ENCODE measurements at regions not wholly inside any gene's neighbourhood (a gene's known extent, or its start where the extent isn't known, plus 50 kb on each side); places are given as distances from the start of the nearest gene placed in this dataset.

DNA sequence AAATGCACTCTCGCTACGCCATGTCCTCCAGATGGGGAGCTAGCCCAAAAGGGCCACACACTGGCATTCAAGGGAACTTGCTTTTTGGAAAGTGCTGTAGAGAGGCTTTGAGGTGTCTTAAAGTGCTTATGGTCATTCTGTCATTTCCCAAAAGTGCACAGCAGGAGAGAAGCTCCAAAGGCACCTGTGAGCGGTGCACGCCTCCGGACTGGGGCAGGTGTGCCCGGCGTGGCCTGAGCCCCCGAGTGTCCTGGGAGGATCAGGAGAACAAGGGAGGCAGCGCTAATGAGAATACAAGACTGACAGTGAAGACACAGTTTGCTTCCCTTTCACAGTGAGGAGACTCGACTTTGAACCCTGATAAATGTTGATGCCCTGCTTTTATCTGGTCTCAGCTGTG is 419.0 kb upstream of the MKI67 start:
- H2BK5ac ChIP-seq (ENCODE audit: low read length), result no peak overlapping the region
- H3K27me3 ChIP-seq (ENCODE audit: control insufficient read depth in 3 of 3, insufficient read depth in 3 of 3, low read depth in 1 of 3, low read length in 3 of 3), result peaks cover 0 to 27% (median 2%) of the 10 kb centered on the region in 3 experiments
- no peak overlapping the region for H3K18ac ChIP-seq (ENCODE audit: low read length)
- no peak overlapping the region for H2AK5ac ChIP-seq (ENCODE audit: low read depth, low read length)
- no peak for DNase-seq (ENCODE audit: low spot score)
- no peak overlapping the region for H3K4me3 ChIP-seq (ENCODE audit: low read length in 2 of 2)
- no peak overlapping the region for H3K14ac ChIP-seq (ENCODE audit: low read length)
- no peak overlapping the region for H3K4me2 ChIP-seq (ENCODE audit: insufficient read depth, low read length, poor library complexity, severe bottlenecking)
- H4K91ac ChIP-seq (ENCODE audit: low read depth, low read length, poor library complexity), result no peak overlapping the region
- no peak overlapping the region for H3K4ac ChIP-seq (ENCODE audit: low read length)
- no CpG with 5 or more reads among the region's 10 CpGs for whole genome bisulfite sequencing, 2 donors (ENCODE audit: extremely low coverage in 2 of 2, insufficient read length in 2 of 2, insufficient replicate concordance in 1 of 2)
- H2BK15ac ChIP-seq (ENCODE audit: low read length), result no peak overlapping the region
- no peak overlapping the region for H2AFZ ChIP-seq (ENCODE audit: low read length)
- H3K79me1 ChIP-seq (ENCODE audit: low read depth, low read length), result no peaks in the 10 kb centered on the region
- H3K9me3 ChIP-seq (replicated peaks in 1 of 2; ENCODE audit: control insufficient read depth in 2 of 2, insufficient read depth in 1 of 2, low read depth in 1 of 2, low read length in 2 of 2), result no peaks in the 10 kb centered on the region
- H2BK120ac ChIP-seq (ENCODE audit: low read depth, low read length), result no peak overlapping the region
- H3K36me3 ChIP-seq (replicated peaks in 1 of 2; ENCODE audit: control insufficient read depth in 2 of 2, insufficient read depth in 2 of 2, low read length in 2 of 2), result no peaks in the 10 kb centered on the region
- H4K8ac ChIP-seq (ENCODE audit: low read depth, low read length), result no peak overlapping the region
- no peak overlapping the region for H3K9ac ChIP-seq (ENCODE audit: low read depth, low read length, poor library complexity)
- H2BK12ac ChIP-seq (ENCODE audit: low read length), result no peak overlapping the region
- no peak overlapping the region for H3K27ac ChIP-seq (replicated peaks; ENCODE audit: low read length)
- H3K23ac ChIP-seq (ENCODE audit: low read depth, low read length, poor library complexity), result no peak overlapping the region
- H3K4me1 ChIP-seq (ENCODE audit: control insufficient read depth in 2 of 2, insufficient read depth in 1 of 2, low read depth in 1 of 2, low read length in 2 of 2), result peaks cover 0 to 2% of the 10 kb centered on the region in 2 donors

GRCh38 chr10:128546651-128547165 is 420.5 kb upstream of the MKI67 start:
- no peak overlapping the region for H2BK120ac ChIP-seq (ENCODE audit: low read depth, low read length)
- H3K4me2 ChIP-seq (ENCODE audit: insufficient read depth, low read length, poor library complexity, severe bottlenecking), result no peak overlapping the region

GRCh38 chr10:128549101-128549608 is 422.9 kb upstream of the MKI67 start:
- WGBS, 2 donors (ENCODE audit: extremely low coverage in 2 of 2, insufficient read length in 2 of 2, insufficient replicate concordance in 1 of 2), result no CpG with 5 or more reads among the region's 6 CpGs
- no peak overlapping the region for H2AK5ac ChIP-seq (ENCODE audit: low read depth, low read length)
- DNase-seq (ENCODE audit: low spot score), result no peak

More at GRCh38 chr10:128546651-128547165, 420.5 kb upstream of the MKI67 start:
- H3K27ac ChIP-seq (replicated peaks; ENCODE audit: low read length), result no peak overlapping the region
- no peak overlapping the region for H2AFZ ChIP-seq (ENCODE audit: low read length)
- no peak overlapping the region for H2BK15ac ChIP-seq (ENCODE audit: low read length)
- H3K36me3 ChIP-seq (replicated peaks in 1 of 2; ENCODE audit: control insufficient read depth in 2 of 2, insufficient read depth in 2 of 2, low read length in 2 of 2), result no peaks in the 10 kb centered on the region
- no peaks in the 10 kb centered on the region for H3K9me3 ChIP-seq (replicated peaks in 1 of 2; ENCODE audit: control insufficient read depth in 2 of 2, insufficient read depth in 1 of 2, low read depth in 1 of 2, low read length in 2 of 2)
- no peak overlapping the region for H3K4me3 ChIP-seq (ENCODE audit: low read length in 2 of 2)
- H3K4me1 ChIP-seq (ENCODE audit: control insufficient read depth in 2 of 2, insufficient read depth in 1 of 2, low read depth in 1 of 2, low read length in 2 of 2), result peaks cover 0 to 2% of the 10 kb centered on the region in 2 donors
- H3K79me1 ChIP-seq (ENCODE audit: low read depth, low read length), result no peaks in the 10 kb centered on the region
- peak overlapping the region; percentile 49 for H2BK12ac ChIP-seq (ENCODE audit: low read length)
- H3K23ac ChIP-seq (ENCODE audit: low read depth, low read length, poor library complexity), result peak overlapping the region; percentile 8
- H2BK5ac ChIP-seq (ENCODE audit: low read length), result no peak overlapping the region
- H3K14ac ChIP-seq (ENCODE audit: low read length), result no peak overlapping the region
- no peak overlapping the region for H4K8ac ChIP-seq (ENCODE audit: low read depth, low read length)
- H2AK5ac ChIP-seq (ENCODE audit: low read depth, low read length), result peak overlapping the region; percentile 48
- peaks cover 0 to 12% (median 0%) of the 10 kb centered on the region in 3 experiments for H3K27me3 ChIP-seq (ENCODE audit: control insufficient read depth in 3 of 3, insufficient read depth in 3 of 3, low read depth in 1 of 3, low read length in 3 of 3)
- DNase-seq (ENCODE audit: low spot score), result no peak
- no peak overlapping the region for H4K91ac ChIP-seq (ENCODE audit: low read depth, low read length, poor library complexity)
- H3K9ac ChIP-seq (ENCODE audit: low read depth, low read length, poor library complexity), result no peak overlapping the region
- no CpG with 5 or more reads among the region's 15 CpGs for WGBS, 2 donors (ENCODE audit: extremely low coverage in 2 of 2, insufficient read length in 2 of 2, insufficient replicate concordance in 1 of 2)
- H3K18ac ChIP-seq (ENCODE audit: low read length), result peak overlapping the region; percentile 74
- H3K4ac ChIP-seq (ENCODE audit: low read length), result no peak overlapping the region

DNA sequence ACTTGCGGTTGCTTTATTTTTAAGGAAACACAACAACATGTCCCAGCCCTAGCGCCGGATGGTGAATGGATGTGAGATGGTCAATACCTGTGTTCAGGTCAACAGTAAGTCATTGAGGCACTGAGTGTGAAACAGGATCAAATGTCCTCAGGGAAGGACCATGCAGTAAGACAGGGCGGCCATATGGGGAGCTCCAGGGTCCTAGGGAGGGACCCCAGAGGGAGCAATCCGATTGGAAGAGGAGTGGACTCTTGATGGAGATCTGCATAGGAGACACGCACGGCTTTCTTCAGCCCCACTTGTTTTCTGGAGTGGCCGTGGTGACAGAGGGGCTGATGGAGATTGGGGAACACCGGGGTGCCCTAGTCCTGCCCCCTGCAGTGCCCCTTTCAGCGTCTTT is 423.8 kb upstream of the MKI67 start:
- Histone ChIP-seq H2AFZ (ENCODE audit: low read length) (no peak overlapping the region), H3K4me1 (ENCODE audit: control insufficient read depth in 2 of 2, insufficient read depth in 1 of 2, low read depth in 1 of 2, low read length in 2 of 2) (no peaks in the 10 kb centered on the region)
- no CpG with 5 or more reads among the region's 10 CpGs for WGBS, 2 donors (ENCODE audit: extremely low coverage in 2 of 2, insufficient read length in 2 of 2, insufficient replicate concordance in 1 of 2)

More at GRCh38 chr10:128549101-128549608, 422.9 kb upstream of the MKI67 start:
- Histone ChIP-seq H3K9me3 (replicated peaks in 1 of 2; ENCODE audit: control insufficient read depth in 2 of 2, insufficient read depth in 1 of 2, low read depth in 1 of 2, low read length in 2 of 2) (peaks cover 0 to 2% of the 10 kb centered on the region in 2 donors), H2BK120ac (ENCODE audit: low read depth, low read length) (no peak overlapping the region), H3K36me3 (replicated peaks in 1 of 2; ENCODE audit: control insufficient read depth in 2 of 2, insufficient read depth in 2 of 2, low read length in 2 of 2) (no peaks in the 10 kb centered on the region), H4K8ac (ENCODE audit: low read depth, low read length) (no peak overlapping the region), H3K4ac (ENCODE audit: low read length) (no peak overlapping the region), H3K27ac (replicated peaks; ENCODE audit: low read length) (no peak overlapping the region), H2BK5ac (ENCODE audit: low read length) (no peak overlapping the region), H2BK15ac (ENCODE audit: low read length) (no peak overlapping the region), H3K27me3 (ENCODE audit: control insufficient read depth in 3 of 3, insufficient read depth in 3 of 3, low read depth in 1 of 3, low read length in 3 of 3) (no peaks in the 10 kb centered on the region), H2BK12ac (ENCODE audit: low read length) (no peak overlapping the region), H3K4me3 (ENCODE audit: low read length in 2 of 2) (no peak overlapping the region), H3K79me1 (ENCODE audit: low read depth, low read length) (no peaks in the 10 kb centered on the region), H4K91ac (ENCODE audit: low read depth, low read length, poor library complexity) (no peak overlapping the region), H3K9ac (ENCODE audit: low read depth, low read length, poor library complexity) (no peak overlapping the region), H3K23ac (ENCODE audit: low read depth, low read length, poor library complexity) (no peak overlapping the region), H3K4me1 (ENCODE audit: control insufficient read depth in 2 of 2, insufficient read depth in 1 of 2, low read depth in 1 of 2, low read length in 2 of 2) (no peaks in the 10 kb centered on the region), H3K4me2 (ENCODE audit: insufficient read depth, low read length, poor library complexity, severe bottlenecking) (no peak overlapping the region), H3K18ac (ENCODE audit: low read length) (no peak overlapping the region), H3K14ac (ENCODE audit: low read length) (no peak overlapping the region), H2AFZ (ENCODE audit: low read length) (no peak overlapping the region)

More for the DNA sequence above, 423.8 kb upstream of the MKI67 start:
- Histone ChIP-seq H3K27me3 (ENCODE audit: control insufficient read depth in 3 of 3, insufficient read depth in 3 of 3, low read depth in 1 of 3, low read length in 3 of 3) (no peaks in the 10 kb centered on the region), H2AK5ac (ENCODE audit: low read depth, low read length) (no peak overlapping the region), H2BK15ac (ENCODE audit: low read length) (no peak overlapping the region), H3K9me3 (replicated peaks in 1 of 2; ENCODE audit: control insufficient read depth in 2 of 2, insufficient read depth in 1 of 2, low read depth in 1 of 2, low read length in 2 of 2) (peaks cover 0 to 2% of the 10 kb centered on the region in 2 donors), H3K4me2 (ENCODE audit: insufficient read depth, low read length, poor library complexity, severe bottlenecking) (no peak overlapping the region), H3K4me3 (ENCODE audit: low read length in 2 of 2) (no peak overlapping the region), H4K91ac (ENCODE audit: low read depth, low read length, poor library complexity) (no peak overlapping the region), H4K8ac (ENCODE audit: low read depth, low read length) (no peak overlapping the region), H3K4ac (ENCODE audit: low read length) (no peak overlapping the region), H3K36me3 (replicated peaks in 1 of 2; ENCODE audit: control insufficient read depth in 2 of 2, insufficient read depth in 2 of 2, low read length in 2 of 2) (no peaks in the 10 kb centered on the region), H3K18ac (ENCODE audit: low read length) (no peak overlapping the region), H3K14ac (ENCODE audit: low read length) (no peak overlapping the region), H3K9ac (ENCODE audit: low read depth, low read length, poor library complexity) (no peak overlapping the region), H3K79me1 (ENCODE audit: low read depth, low read length) (no peaks in the 10 kb centered on the region), H3K23ac (ENCODE audit: low read depth, low read length, poor library complexity) (no peak overlapping the region), H2BK12ac (ENCODE audit: low read length) (no peak overlapping the region), H2BK120ac (ENCODE audit: low read depth, low read length) (no peak overlapping the region), H3K27ac (replicated peaks; ENCODE audit: low read length) (no peak overlapping the region), H2BK5ac (ENCODE audit: low read length) (no peak overlapping the region)
- DNase-seq (ENCODE audit: low spot score), result no peak

All from neuronal stem cell (in vitro differentiated cells).